ENCODE measurements at regions not wholly inside any gene's neighbourhood (a gene's known extent, or its start where the extent isn't known, plus 50 kb on each side); places are given as distances from the start of the nearest gene placed in this dataset.

- DNase-seq: no peak
Measured at GRCh38 chr5:106172681-106173532, 1497.8 kb downstream of the EFNA5 start.

- DNase-seq: no peak
Measured at GRCh38 chr5:106171708-106172107, 1499.0 kb downstream of the EFNA5 start.

- DNase-seq: no peak
Measured at GRCh38 chr5:106171132-106171531, 1499.6 kb downstream of the EFNA5 start.

- no peak for DNase-seq
Measured at GRCh38 chr5:106167766-106168165, 1503.0 kb downstream of the EFNA5 start.

GRCh38 chr5:106163233-106163632 lies 1507.5 kb downstream of the EFNA5 start:
- no peak for DNase-seq

- DNase-seq: no peak
Measured at GRCh38 chr5:106159616-106160015, 1511.1 kb downstream of the EFNA5 start.

GRCh38 chr5:106154280-106154716 lies 1516.4 kb downstream of the EFNA5 start:
- no peak for DNase-seq

GRCh38 chr5:106152569-106152968 lies 1518.2 kb downstream of the EFNA5 start:
- no peak for DNase-seq

GRCh38 chr5:106142116-106142515 lies 1528.6 kb downstream of the EFNA5 start:
- DNase-seq: no peak

- no peak for DNase-seq
Measured at GRCh38 chr5:106140101-106140500, 1530.6 kb downstream of the EFNA5 start.

- no peak for DNase-seq
Measured at GRCh38 chr5:106136061-106136460, 1534.7 kb downstream of the EFNA5 start.

GRCh38 chr5:106135473-106135872 lies 1535.3 kb downstream of the EFNA5 start:
- DNase-seq: no peak

GRCh38 chr5:106134549-106134948 lies 1536.2 kb downstream of the EFNA5 start:
- no peak for DNase-seq

GRCh38 chr5:106127985-106128384 lies 1542.8 kb downstream of the EFNA5 start:
- no peak for DNase-seq

- no peak for DNase-seq
Measured at GRCh38 chr5:106127341-106127781, 1543.4 kb downstream of the EFNA5 start.

GRCh38 chr5:106121972-106122605 lies 1548.6 kb downstream of the EFNA5 start:
- peak; percentile 23 to 31 (median 24) for DNase-seq

- DNase-seq: no peak
Measured at GRCh38 chr5:106116682-106117081, 1554.1 kb downstream of the EFNA5 start.

- DNase-seq: no peak
Measured at GRCh38 chr5:106113922-106114321, 1556.8 kb downstream of the EFNA5 start.

- no peak for DNase-seq
Measured at GRCh38 chr5:106106384-106106783, 1564.4 kb downstream of the EFNA5 start.

GRCh38 chr5:106097340-106097739 lies 1573.4 kb downstream of the EFNA5 start:
- DNase-seq: no peak

- DNase-seq: no peak
Measured at GRCh38 chr5:106094839-106095238, 1575.9 kb downstream of the EFNA5 start.

GRCh38 chr5:106094204-106094607 lies 1576.5 kb downstream of the EFNA5 start:
- no peak for DNase-seq

- no peak for DNase-seq
Measured at GRCh38 chr5:106093134-106093533, 1577.6 kb downstream of the EFNA5 start.

- DNase-seq: no peak
Measured at GRCh38 chr5:106092455-106092854, 1578.3 kb downstream of the EFNA5 start.
